Esophagus squamous epithelium (tissue), 5 donors: ENCODE measurements at regions not wholly inside any gene's neighbourhood (a gene's known extent, or its start where the extent isn't known, plus 50 kb on each side); places are given as distances from the start of the nearest gene placed in this dataset.

Source experiments
- DNase-seq: peaks from one replicate; lab custom pipeline; 2025; lab: John Stamatoyannopoulos, UW
- H3K27ac ChIP-seq, 4 donors: fragments of 200-600 bp; sonication (generic); one replicate each; pipeline ENCODE4 v1.5.1; 2016 to 2019; ENCODE audit warnings: mild to moderate bottlenecking in 1 of 4
- H3K27me3 ChIP-seq, 4 donors: fragments of 200-600 bp; sonication (generic); 1 replicate in 3 of 4; 2 replicates in 1 of 4; pipeline versions ENCODE4 v1.5.1 to v1.6.0; 2017 to 2021; ENCODE audit warnings: antibody characterized with exemption in 1 of 4
- H3K36me3 ChIP-seq, 3 donors: fragments of 200-600 bp; sonication (generic); one replicate each; pipeline ENCODE4 v1.5.1; 2016 to 2019
- H3K4me1 ChIP-seq, 3 donors: fragments of 200-600 bp; sonication (generic); one replicate each; pipeline ENCODE4 v1.5.1; 2017 to 2019
- H3K4me3 ChIP-seq, 4 donors: fragments of 200-600 bp; sonication (generic); 1 replicate in 3 of 4; 2 replicates in 1 of 4; pipeline ENCODE4 v1.5.1; 2016 to 2019; ENCODE audit warnings: mild to moderate bottlenecking in 2 of 4, moderate library complexity in 1 of 4
- H3K9me3 ChIP-seq, 3 donors: fragments of 200-600 bp; sonication (generic); one replicate each; pipeline ENCODE4 v1.5.1; 2016 to 2019
- POLR2A ChIP-seq, 4 donors: fragments of 450-650 bp; IDR thresholded peaks; one replicate each; pipeline ENCODE4 v1.6.1; 2017; ENCODE audit warnings: antibody characterized with exemption in 4 of 4, mild to moderate bottlenecking in 4 of 4, moderate library complexity in 3 of 4
- WGBS, 2 donors: methylation state at CpG; one replicate each; pipeline ENCODE4 v1.1.5; 2018; 5-methylcytosine and 5-hydroxymethylcytosine counted together
- intact Hi-C: fragments of 100-400 bp; cut with DNase I; formaldehyde crosslinking; loops from one replicate; pipeline ENCODE4 v1.15.0; 2022
- TF ChIP-seq, protein P1 (sequence below), 6 experiments: fragments of 450-650 bp in 4 of 6; fragments of 200-600 bp in 2 of 6; sonication (generic) in 2 of 6; IDR thresholded peaks; one replicate each; pipeline ENCODE4 v1.5.1; 2016 to 2019; ENCODE audit warnings: antibody characterized with exemption in 6 of 6, mild to moderate bottlenecking in 4 of 6, moderate library complexity in 4 of 6
- donor health status: DM: yes; HTN: yes; CAD: no.

DNA sequence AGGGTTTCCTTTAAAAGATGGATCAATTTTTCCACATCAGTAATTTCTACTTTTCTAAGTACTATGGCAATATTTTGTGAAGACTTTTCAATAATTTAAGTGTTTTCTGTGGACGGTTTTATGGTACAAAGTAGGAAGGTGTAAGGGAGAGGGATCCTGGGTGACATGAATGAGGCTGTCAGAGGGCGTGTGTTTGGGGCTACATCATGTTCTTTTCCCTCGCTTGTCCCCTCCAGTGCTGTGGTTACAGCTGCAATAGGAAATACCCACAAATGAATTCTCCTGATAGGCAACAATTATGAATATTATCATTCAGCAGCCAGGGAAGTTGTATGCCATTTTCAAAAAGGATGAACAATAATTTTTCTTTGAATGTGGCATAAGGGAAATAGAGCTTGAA lies 83.8 kb downstream of the CAVIN4 start:
- Histone ChIP-seq H3K9me3 (peaks cover 0 to 9% (median 0%) of the 10 kb centered on the region in 3 donors), H3K4me3 (no peak overlapping the region), H3K36me3 (no peaks in the 10 kb centered on the region), H3K4me1 (no peaks in the 10 kb centered on the region), H3K27ac (no peak overlapping the region), H3K27me3 (no peaks in the 10 kb centered on the region)
- intact Hi-C loops: no loop called here
- DNase-seq: no peak
- TF ChIP-seq, protein P1, sequence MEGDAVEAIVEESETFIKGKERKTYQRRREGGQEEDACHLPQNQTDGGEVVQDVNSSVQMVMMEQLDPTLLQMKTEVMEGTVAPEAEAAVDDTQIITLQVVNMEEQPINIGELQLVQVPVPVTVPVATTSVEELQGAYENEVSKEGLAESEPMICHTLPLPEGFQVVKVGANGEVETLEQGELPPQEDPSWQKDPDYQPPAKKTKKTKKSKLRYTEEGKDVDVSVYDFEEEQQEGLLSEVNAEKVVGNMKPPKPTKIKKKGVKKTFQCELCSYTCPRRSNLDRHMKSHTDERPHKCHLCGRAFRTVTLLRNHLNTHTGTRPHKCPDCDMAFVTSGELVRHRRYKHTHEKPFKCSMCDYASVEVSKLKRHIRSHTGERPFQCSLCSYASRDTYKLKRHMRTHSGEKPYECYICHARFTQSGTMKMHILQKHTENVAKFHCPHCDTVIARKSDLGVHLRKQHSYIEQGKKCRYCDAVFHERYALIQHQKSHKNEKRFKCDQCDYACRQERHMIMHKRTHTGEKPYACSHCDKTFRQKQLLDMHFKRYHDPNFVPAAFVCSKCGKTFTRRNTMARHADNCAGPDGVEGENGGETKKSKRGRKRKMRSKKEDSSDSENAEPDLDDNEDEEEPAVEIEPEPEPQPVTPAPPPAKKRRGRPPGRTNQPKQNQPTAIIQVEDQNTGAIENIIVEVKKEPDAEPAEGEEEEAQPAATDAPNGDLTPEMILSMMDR (IDR thresholded peaks at IDR 0.05): no peak
- no peak for TF ChIP-seq POLR2A (IDR thresholded peaks at IDR 0.05)
- WGBS, 2 donors: 72% methylated on average over 3 of the region's 3 CpGs

DNA sequence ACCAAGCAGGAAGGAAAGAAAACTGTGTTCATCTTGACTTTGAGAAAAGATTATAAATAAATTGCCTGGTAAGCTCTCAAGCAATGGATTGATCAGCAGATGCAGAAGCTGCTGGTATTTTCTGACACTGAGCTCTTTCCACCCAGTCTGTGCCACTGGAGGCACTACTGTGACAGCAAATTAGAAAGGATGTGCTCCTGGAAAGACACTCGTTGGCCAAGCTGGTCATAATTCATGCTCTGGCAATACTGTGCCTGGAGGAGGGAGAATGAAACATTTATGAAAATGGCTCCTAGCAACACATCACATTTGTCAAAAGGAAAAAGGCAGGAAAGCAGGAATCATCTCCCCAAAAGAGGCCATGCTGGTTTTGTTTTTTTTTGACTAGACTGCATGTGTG lies 84.2 kb downstream of the CAVIN4 start:
- no peak for TF ChIP-seq POLR2A (IDR thresholded peaks at IDR 0.05)
- TF ChIP-seq, protein P1 (IDR thresholded peaks at IDR 0.05): no peak
- H3K4me1 ChIP-seq: no peaks in the 10 kb centered on the region
- DNase-seq: no peak
- intact Hi-C loops: no loop called here
- no peak overlapping the region for H3K4me3 ChIP-seq
- H3K9me3 ChIP-seq: peaks cover 0 to 8% (median 0%) of the 10 kb centered on the region in 3 donors
- no peaks in the 10 kb centered on the region for H3K36me3 ChIP-seq
- no peaks in the 10 kb centered on the region for H3K27me3 ChIP-seq
- 13 to 18% methylated on average over 1 of the region's 1 CpG for WGBS, 2 donors
- H3K27ac ChIP-seq: no peak overlapping the region

DNA sequence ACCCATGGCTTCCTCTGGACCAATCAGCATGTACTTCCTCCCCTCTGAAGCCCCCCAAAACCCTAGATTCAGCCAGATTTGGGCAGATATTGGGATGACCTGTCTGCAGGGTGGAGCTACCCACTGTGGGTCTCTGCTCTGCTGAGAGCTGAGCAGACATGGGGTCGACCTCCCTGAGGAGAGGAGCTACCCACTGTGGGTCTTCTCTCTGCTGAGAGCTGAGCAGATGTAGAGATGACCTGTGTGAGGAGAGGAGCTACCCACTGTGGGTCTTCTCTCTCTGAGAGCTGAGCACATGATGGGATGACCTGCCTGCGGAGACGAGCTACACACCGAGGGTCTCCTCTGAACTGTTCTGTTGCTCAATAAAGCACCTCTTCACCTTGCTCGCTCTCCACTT lies 89.6 kb downstream of the CAVIN4 start:
- Histone ChIP-seq H3K4me1 (no peaks in the 10 kb centered on the region), H3K36me3 (no peaks in the 10 kb centered on the region), H3K4me3 (no peak overlapping the region), H3K9me3 (peaks cover 0 to 7% (median 0%) of the 10 kb centered on the region in 3 donors), H3K27ac (no peak overlapping the region), H3K27me3 (no peaks in the 10 kb centered on the region)
- intact Hi-C loops: no loop called here
- no peak for DNase-seq
- WGBS, 2 donors: 73% methylated on average over 4 of the region's 5 CpGs; no CpG with 5 or more reads in 1 of the 2 donors
- TF ChIP-seq POLR2A (IDR thresholded peaks at IDR 0.05): no peak
- TF ChIP-seq, protein P1 (IDR thresholded peaks at IDR 0.05): no peak

DNA sequence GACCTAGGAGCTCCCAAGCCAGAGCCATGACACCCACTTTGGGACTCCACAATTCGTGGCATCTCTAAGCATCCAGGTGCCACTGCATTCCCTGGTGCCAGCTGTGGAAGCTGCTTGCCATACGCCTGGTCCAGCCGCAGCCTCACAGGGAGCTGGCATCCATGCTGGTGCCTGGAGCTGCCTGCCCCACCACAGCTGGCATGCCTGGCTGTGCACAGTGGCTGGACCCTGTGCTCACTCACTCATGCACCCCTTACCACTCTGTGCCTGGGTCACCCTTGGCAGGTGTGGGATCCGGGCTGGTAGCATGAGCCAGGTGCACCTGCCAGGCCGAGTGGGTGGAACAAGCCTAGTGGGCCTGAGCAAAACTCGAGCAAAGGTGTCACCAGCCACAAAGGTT lies 90.1 kb downstream of the CAVIN4 start:
- intact Hi-C loops: no loop called here

DNA sequence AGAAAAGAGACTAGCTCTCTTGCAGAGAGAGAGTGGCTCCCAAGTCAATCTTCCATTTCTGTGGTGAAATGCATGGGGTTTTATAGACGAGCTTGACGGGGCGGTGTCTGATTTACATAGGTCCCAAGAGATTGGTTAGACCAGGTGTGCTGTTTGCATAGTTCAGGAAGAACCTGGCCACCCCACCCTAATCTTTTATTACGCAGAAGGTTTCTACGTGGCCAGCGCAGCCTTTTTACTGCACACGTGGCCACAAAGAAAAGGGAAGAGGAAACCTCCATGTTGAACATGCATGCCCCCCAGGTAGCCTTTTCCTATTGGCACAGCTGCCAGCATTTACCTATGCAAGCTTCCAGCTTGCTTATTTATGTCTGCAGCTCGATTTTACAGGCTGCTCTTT lies 92.1 kb downstream of the CAVIN4 start:
- 56 to 65% methylated on average over 8 of the region's 8 CpGs for WGBS, 2 donors
- no peak for TF ChIP-seq POLR2A (IDR thresholded peaks at IDR 0.05)
- TF ChIP-seq, protein P1 (IDR thresholded peaks at IDR 0.05): no peak
- Histone ChIP-seq H3K4me1 (no peaks in the 10 kb centered on the region), H3K9me3 (peaks cover 0 to 7% (median 0%) of the 10 kb centered on the region in 3 donors), H3K27ac (no peak overlapping the region), H3K4me3 (no peak overlapping the region), H3K27me3 (no peaks in the 10 kb centered on the region), H3K36me3 (no peaks in the 10 kb centered on the region)
- DNase-seq: no peak
- intact Hi-C loops: no loop called here

More for the DNA sequence above, 90.1 kb downstream of the CAVIN4 start:
- no peak overlapping the region for H3K27ac ChIP-seq
- no peak for TF ChIP-seq POLR2A (IDR thresholded peaks at IDR 0.05)
- TF ChIP-seq, protein P1 (IDR thresholded peaks at IDR 0.05): no peak
- no peak for DNase-seq
- no peaks in the 10 kb centered on the region for H3K4me1 ChIP-seq
- peaks cover 0 to 7% (median 0%) of the 10 kb centered on the region in 3 donors for H3K9me3 ChIP-seq
- H3K4me3 ChIP-seq: no peak overlapping the region
- no peaks in the 10 kb centered on the region for H3K27me3 ChIP-seq
- 67 to 70% methylated on average over 3 to 5 of the region's 6 CpGs for WGBS, 2 donors
- no peaks in the 10 kb centered on the region for H3K36me3 ChIP-seq
